Nephron progenitor cell (in vitro differentiated cells): ENCODE measurements at regions not wholly inside any gene's neighbourhood (a gene's known extent, or its start where the extent isn't known, plus 50 kb on each side); places are given as distances from the start of the nearest gene placed in this dataset.

ENCODE experiments used
- DNase-seq: peaks from one replicate; pipeline ENCODE4 v3.0.0; 2021
- H3K27ac Mint-ChIP-seq: 2 replicates; pipeline ENCODE4 v1.8.0; 2021; ENCODE audit warnings: mild to moderate bottlenecking, moderate library complexity, mixed read lengths
- H3K27me3 Mint-ChIP-seq: 2 replicates; pipeline ENCODE4 v1.8.0; 2021; ENCODE audit warnings: mild to moderate bottlenecking, low read depth, mixed read lengths; ENCODE audit not compliant: poor library complexity
- H3K36me3 Mint-ChIP-seq: 2 replicates; pipeline ENCODE4 v1.8.0; 2021; ENCODE audit warnings: low read depth, mixed read lengths
- H3K4me1 Mint-ChIP-seq: 2 replicates; pipeline ENCODE4 v1.8.0; 2021; ENCODE audit warnings: mixed read lengths
- H3K4me3 Mint-ChIP-seq: 2 replicates; pipeline ENCODE4 v1.8.0; 2021; ENCODE audit warnings: mild to moderate bottlenecking, moderate library complexity, mixed read lengths
- H3K9me3 Mint-ChIP-seq: 2 replicates; pipeline ENCODE4 v1.8.0; 2021; ENCODE audit warnings: mild to moderate bottlenecking, moderate library complexity, mixed read lengths
- CTCF ChIP-seq: fragments of 200-600 bp; sonication (generic); IDR thresholded peaks from 2 replicates; pipeline ENCODE4 v1.5.0; 2021; ENCODE audit warnings: antibody characterized with exemption

GRCh38 chr2:38218995-38219394 lies 143.0 kb upstream of the CYP1B1 start:
- no peaks in the 10 kb centered on the region for H3K36me3 Mint-ChIP-seq
- TF ChIP-seq CTCF: no peak
- H3K27me3 Mint-ChIP-seq: peaks cover 21% of the 10 kb centered on the region
- peaks cover 14% of the 10 kb centered on the region for H3K9me3 Mint-ChIP-seq
- no peak overlapping the region for H3K27ac Mint-ChIP-seq
- H3K4me1 Mint-ChIP-seq: peaks cover 51% of the 10 kb centered on the region
- DNase-seq: no peak
- H3K4me3 Mint-ChIP-seq: no peak overlapping the region

DNA sequence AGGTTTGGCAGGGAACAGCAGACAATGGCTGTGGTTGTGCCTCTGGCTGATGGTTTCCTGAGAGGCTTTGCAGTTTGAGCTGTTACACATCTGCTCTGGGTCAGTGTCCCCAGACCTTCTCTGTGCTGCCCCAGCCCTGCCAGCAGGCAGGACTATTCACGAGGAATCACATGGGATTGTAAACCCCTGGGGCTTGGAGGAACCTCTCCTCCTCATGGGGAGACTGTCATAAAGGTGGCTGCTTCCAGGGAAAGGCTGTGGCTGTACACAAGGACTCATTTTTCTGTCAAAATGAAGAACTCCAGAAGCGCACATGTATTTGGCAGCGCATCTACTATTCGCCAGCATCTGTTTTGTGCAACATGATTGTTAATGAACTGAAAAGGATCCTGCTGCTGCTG lies 142.6 kb upstream of the CYP1B1 start:
- peaks cover 55% of the 10 kb centered on the region for H3K4me1 Mint-ChIP-seq
- no peak for DNase-seq
- peaks cover 14% of the 10 kb centered on the region for H3K9me3 Mint-ChIP-seq
- H3K36me3 Mint-ChIP-seq: no peaks in the 10 kb centered on the region
- TF ChIP-seq CTCF: no peak
- no peak overlapping the region for H3K4me3 Mint-ChIP-seq
- no peak overlapping the region for H3K27ac Mint-ChIP-seq
- peaks cover 21% of the 10 kb centered on the region for H3K27me3 Mint-ChIP-seq

GRCh38 chr2:38217401-38218188 lies 141.6 kb upstream of the CYP1B1 start:
- H3K4me3 Mint-ChIP-seq: no peak overlapping the region
- H3K9me3 Mint-ChIP-seq: peaks cover 18% of the 10 kb centered on the region
- no peak overlapping the region for H3K27ac Mint-ChIP-seq
- no peaks in the 10 kb centered on the region for H3K36me3 Mint-ChIP-seq
- no peak for TF ChIP-seq CTCF
- peaks cover 21% of the 10 kb centered on the region for H3K27me3 Mint-ChIP-seq
- H3K4me1 Mint-ChIP-seq: peaks cover 63% of the 10 kb centered on the region
- no peak for DNase-seq

DNA sequence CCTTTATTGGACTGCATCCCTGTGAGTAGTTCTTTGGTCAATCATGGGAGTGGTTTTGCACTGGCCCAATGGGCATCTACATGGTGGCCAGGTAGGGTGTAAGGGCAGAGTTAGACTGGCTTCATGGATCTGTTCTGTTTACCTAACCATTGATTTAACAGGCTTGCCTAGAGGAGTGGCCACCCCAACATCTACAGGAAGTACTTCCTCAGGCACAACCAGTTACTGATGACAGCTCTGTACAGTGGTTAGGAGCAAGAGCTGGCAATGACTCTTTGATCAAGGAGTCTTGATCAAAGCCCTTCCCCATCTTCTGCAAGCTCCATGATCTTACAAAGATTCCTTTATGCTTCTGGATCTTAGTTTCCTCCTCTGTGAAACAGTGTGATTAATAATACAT lies 140.9 kb upstream of the CYP1B1 start:
- H3K27ac Mint-ChIP-seq: no peak overlapping the region
- DNase-seq: no peak
- no peak for TF ChIP-seq CTCF
- no peak overlapping the region for H3K4me3 Mint-ChIP-seq
- H3K4me1 Mint-ChIP-seq: peaks cover 63% of the 10 kb centered on the region
- H3K36me3 Mint-ChIP-seq: peaks cover under 1% of the 10 kb centered on the region
- H3K9me3 Mint-ChIP-seq: peaks cover 24% of the 10 kb centered on the region
- H3K27me3 Mint-ChIP-seq: peaks cover 21% of the 10 kb centered on the region

DNA sequence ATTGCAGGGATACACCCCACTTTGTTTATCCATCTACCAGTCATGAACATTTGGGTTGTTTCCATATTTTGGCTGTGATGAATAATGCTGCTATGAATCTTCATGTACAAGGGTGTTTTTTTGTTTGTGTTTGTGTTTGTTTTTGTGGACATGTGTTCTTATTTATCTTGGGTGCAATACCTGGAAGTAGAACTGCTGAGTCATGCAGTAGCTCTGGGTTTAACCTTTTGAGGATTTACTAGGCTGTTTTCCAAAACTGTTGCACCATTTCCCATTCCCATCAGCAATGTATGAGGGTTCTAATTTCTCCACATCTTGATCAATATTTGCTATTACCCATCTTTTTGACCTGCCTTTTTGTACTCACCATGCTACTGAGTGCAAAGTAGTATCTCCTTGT lies 140.0 kb upstream of the CYP1B1 start:
- Mint-ChIP-seq H3K9me3 (peaks cover 33% of the 10 kb centered on the region), H3K27ac (no peak overlapping the region), H3K4me1 (peaks cover 63% of the 10 kb centered on the region), H3K27me3 (peaks cover 21% of the 10 kb centered on the region), H3K4me3 (no peak overlapping the region), H3K36me3 (peaks cover 10% of the 10 kb centered on the region)
- no peak for DNase-seq
- TF ChIP-seq CTCF: no peak

- Mint-ChIP-seq H3K27me3 (peaks cover 21% of the 10 kb centered on the region), H3K9me3 (peaks cover 38% of the 10 kb centered on the region), H3K4me1 (peaks cover 63% of the 10 kb centered on the region), H3K36me3 (peaks cover 14% of the 10 kb centered on the region), H3K4me3 (no peak overlapping the region), H3K27ac (no peak overlapping the region)
- TF ChIP-seq CTCF: no peak
- no peak for DNase-seq
These were observed 139.6 kb upstream of the CYP1B1 start for GRCh38 chr2:38215522-38215921.
